OCI-LY1 (cell line): ENCODE measurements at regions not wholly inside any gene's neighbourhood (a gene's known extent, or its start where the extent isn't known, plus 50 kb on each side); places are given as distances from the start of the nearest gene placed in this dataset.

Experiments used
- CTCF ChIP-seq: fragments of 200-600 bp; sonication (generic), shearing (Covaris generic); IDR thresholded peaks from 2 replicates; pipeline ENCODE4 v1.5.1; 2017; ENCODE audit warnings: mild to moderate bottlenecking, antibody characterized with exemption, low read length, moderate library complexity, mixed read lengths
- EZH2 ChIP-seq: fragments of 200-600 bp; sonication (generic), shearing (Covaris generic); IDR thresholded peaks from 2 replicates; pipeline ENCODE4 v1.8.0; 2017; ENCODE audit warnings: borderline replicate concordance, mixed run types, mild to moderate bottlenecking, antibody characterized with exemption, low read length, moderate library complexity, mixed read lengths

GRCh38 chr14:40684328-40684727 is 922.3 kb upstream of the LRFN5 start:
- TF ChIP-seq CTCF (no peak), EZH2 (no peak)
